Stimulated activated CD4-positive, alpha-beta T cell treated with anti-CD3 and anti-CD28 coated beads, Interleukin-4, amount 100 ng/mL, for 48 hours (primary cell): ENCODE measurements at regions not wholly inside any gene's neighbourhood (a gene's known extent, or its start where the extent isn't known, plus 50 kb on each side); places are given as distances from the start of the nearest gene placed in this dataset.
A peak's percentile ranks its signal among the peaks of the same experiment; 100 is the strongest.

ENCODE experiments used
- DNase-seq, 2 donors: peaks; one replicate each; pipeline ENCODE4 v3.0.0-alpha.2; 2020; ENCODE audit warnings: low read depth in 2 of 2

GRCh38 chr7:130910949-130911944 is 177.2 kb upstream of the KLF14 start:
- DNase-seq, result no peak

GRCh38 chr7:130912082-130912861 is 178.3 kb upstream of the KLF14 start:
- DNase-seq, result no peak

- peak; percentile 66 to 82 for DNase-seq
Measured at GRCh38 chr7:130912862-130913638, 179.0 kb upstream of the KLF14 start.

GRCh38 chr7:130913639-130914553 is 179.9 kb upstream of the KLF14 start:
- DNase-seq, result no peak

GRCh38 chr7:130914554-130915294 is 180.7 kb upstream of the KLF14 start:
- DNase-seq, result no peak

GRCh38 chr7:130917669-130918128 is 183.7 kb upstream of the KLF14 start:
- DNase-seq, result no peak

- DNase-seq, result no peak
Measured at GRCh38 chr7:130918129-130919052, 184.4 kb upstream of the KLF14 start.

- no peak for DNase-seq
Measured at GRCh38 chr7:130919316-130920103, 185.5 kb upstream of the KLF14 start.

- no peak for DNase-seq
Measured at GRCh38 chr7:130920122-130920521, 186.1 kb upstream of the KLF14 start.

- DNase-seq, result no peak
Measured at GRCh38 chr7:130921391-130922180, 187.6 kb upstream of the KLF14 start.

GRCh38 chr7:130922206-130923112 is 188.5 kb upstream of the KLF14 start:
- no peak for DNase-seq

- no peak for DNase-seq
Measured at GRCh38 chr7:130923365-130923764, 189.4 kb upstream of the KLF14 start.

- DNase-seq, result no peak
Measured at GRCh38 chr7:130923930-130924329, 189.9 kb upstream of the KLF14 start.

- no peak for DNase-seq
Measured at GRCh38 chr7:130925136-130925794, 191.3 kb upstream of the KLF14 start.

- DNase-seq, result no peak
Measured at GRCh38 chr7:130926001-130926691, 192.1 kb upstream of the KLF14 start.
